ENCODE measurements at regions not wholly inside any gene's neighbourhood (a gene's known extent, or its start where the extent isn't known, plus 50 kb on each side); places are given as distances from the start of the nearest gene placed in this dataset.

- no peak for TF ChIP-seq EP300 (IDR thresholded peaks at IDR 0.05)
- TF ChIP-seq, protein P1, sequence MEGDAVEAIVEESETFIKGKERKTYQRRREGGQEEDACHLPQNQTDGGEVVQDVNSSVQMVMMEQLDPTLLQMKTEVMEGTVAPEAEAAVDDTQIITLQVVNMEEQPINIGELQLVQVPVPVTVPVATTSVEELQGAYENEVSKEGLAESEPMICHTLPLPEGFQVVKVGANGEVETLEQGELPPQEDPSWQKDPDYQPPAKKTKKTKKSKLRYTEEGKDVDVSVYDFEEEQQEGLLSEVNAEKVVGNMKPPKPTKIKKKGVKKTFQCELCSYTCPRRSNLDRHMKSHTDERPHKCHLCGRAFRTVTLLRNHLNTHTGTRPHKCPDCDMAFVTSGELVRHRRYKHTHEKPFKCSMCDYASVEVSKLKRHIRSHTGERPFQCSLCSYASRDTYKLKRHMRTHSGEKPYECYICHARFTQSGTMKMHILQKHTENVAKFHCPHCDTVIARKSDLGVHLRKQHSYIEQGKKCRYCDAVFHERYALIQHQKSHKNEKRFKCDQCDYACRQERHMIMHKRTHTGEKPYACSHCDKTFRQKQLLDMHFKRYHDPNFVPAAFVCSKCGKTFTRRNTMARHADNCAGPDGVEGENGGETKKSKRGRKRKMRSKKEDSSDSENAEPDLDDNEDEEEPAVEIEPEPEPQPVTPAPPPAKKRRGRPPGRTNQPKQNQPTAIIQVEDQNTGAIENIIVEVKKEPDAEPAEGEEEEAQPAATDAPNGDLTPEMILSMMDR (IDR thresholded peaks at IDR 0.05): no peak
- no peak for TF ChIP-seq POLR2A (IDR thresholded peaks at IDR 0.05; ENCODE audit: low read length)
- TF ChIP-seq, protein P2, sequence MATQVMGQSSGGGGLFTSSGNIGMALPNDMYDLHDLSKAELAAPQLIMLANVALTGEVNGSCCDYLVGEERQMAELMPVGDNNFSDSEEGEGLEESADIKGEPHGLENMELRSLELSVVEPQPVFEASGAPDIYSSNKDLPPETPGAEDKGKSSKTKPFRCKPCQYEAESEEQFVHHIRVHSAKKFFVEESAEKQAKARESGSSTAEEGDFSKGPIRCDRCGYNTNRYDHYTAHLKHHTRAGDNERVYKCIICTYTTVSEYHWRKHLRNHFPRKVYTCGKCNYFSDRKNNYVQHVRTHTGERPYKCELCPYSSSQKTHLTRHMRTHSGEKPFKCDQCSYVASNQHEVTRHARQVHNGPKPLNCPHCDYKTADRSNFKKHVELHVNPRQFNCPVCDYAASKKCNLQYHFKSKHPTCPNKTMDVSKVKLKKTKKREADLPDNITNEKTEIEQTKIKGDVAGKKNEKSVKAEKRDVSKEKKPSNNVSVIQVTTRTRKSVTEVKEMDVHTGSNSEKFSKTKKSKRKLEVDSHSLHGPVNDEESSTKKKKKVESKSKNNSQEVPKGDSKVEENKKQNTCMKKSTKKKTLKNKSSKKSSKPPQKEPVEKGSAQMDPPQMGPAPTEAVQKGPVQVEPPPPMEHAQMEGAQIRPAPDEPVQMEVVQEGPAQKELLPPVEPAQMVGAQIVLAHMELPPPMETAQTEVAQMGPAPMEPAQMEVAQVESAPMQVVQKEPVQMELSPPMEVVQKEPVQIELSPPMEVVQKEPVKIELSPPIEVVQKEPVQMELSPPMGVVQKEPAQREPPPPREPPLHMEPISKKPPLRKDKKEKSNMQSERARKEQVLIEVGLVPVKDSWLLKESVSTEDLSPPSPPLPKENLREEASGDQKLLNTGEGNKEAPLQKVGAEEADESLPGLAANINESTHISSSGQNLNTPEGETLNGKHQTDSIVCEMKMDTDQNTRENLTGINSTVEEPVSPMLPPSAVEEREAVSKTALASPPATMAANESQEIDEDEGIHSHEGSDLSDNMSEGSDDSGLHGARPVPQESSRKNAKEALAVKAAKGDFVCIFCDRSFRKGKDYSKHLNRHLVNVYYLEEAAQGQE (IDR thresholded peaks at IDR 0.05): no peak
- no peak for TF ChIP-seq JUN (IDR thresholded peaks at IDR 0.05)
- no peak for TF ChIP-seq ELK1 (IDR thresholded peaks at IDR 0.05; ENCODE audit: low read depth, low read length)
- no peak for TF ChIP-seq KDM5A (IDR thresholded peaks at IDR 0.05)
Observed at GRCh38 chr6:3656076-3656475, 95.4 kb downstream of the PXDC1 start.
